NCI-H460 (cell line): ENCODE measurements at regions not wholly inside any gene's neighbourhood (a gene's known extent, or its start where the extent isn't known, plus 50 kb on each side); places are given as distances from the start of the nearest gene placed in this dataset.

Source experiments
- DNase-seq: peaks from one replicate; pipeline ENCODE4 v3.0.0-alpha.2; 2016; ENCODE audit warnings: low read depth; ENCODE audit errors: extremely low read depth

GRCh38 chr3:194277786-194278130, 73.4 kb downstream of the CPN2 start:
- no peak for DNase-seq

GRCh38 chr3:194278186-194278845, 72.8 kb downstream of the CPN2 start:
- no peak for DNase-seq

GRCh38 chr3:194279101-194279500, 72.0 kb downstream of the CPN2 start:
- DNase-seq = no peak

GRCh38 chr3:194279701-194280360, 71.3 kb downstream of the CPN2 start:
- DNase-seq = no peak

GRCh38 chr3:194280777-194281176, 70.4 kb downstream of the CPN2 start:
- DNase-seq = no peak

- no peak for DNase-seq
Measured at GRCh38 chr3:194281306-194281705, 69.8 kb downstream of the CPN2 start.

GRCh38 chr3:194281766-194282165, 69.4 kb downstream of the CPN2 start:
- no peak for DNase-seq

GRCh38 chr3:194282436-194283122, 68.5 kb downstream of the CPN2 start:
- DNase-seq = no peak

- DNase-seq = no peak
Measured at GRCh38 chr3:194283221-194284006, 67.7 kb downstream of the CPN2 start.

- no peak for DNase-seq
Measured at GRCh38 chr3:194284351-194284750, 66.8 kb downstream of the CPN2 start.

- DNase-seq = no peak
Measured at GRCh38 chr3:194285024-194285849, 65.9 kb downstream of the CPN2 start.

GRCh38 chr3:194285850-194286197, 65.3 kb downstream of the CPN2 start:
- no peak for DNase-seq

GRCh38 chr3:194286375-194287146, 64.6 kb downstream of the CPN2 start:
- no peak for DNase-seq

- DNase-seq = no peak
Measured at GRCh38 chr3:194287374-194287773, 63.8 kb downstream of the CPN2 start.

- DNase-seq = no peak
Measured at GRCh38 chr3:194287977-194288706, 63.0 kb downstream of the CPN2 start.
